NCI-H2196 (cell line): ENCODE measurements at regions not wholly inside any gene's neighbourhood (a gene's known extent, or its start where the extent isn't known, plus 50 kb on each side); places are given as distances from the start of the nearest gene placed in this dataset.
"Not testable (repeated sequence)": the region's sequence is repeated elsewhere in the genome, so short reads cannot be mapped to it uniquely, and the experiment has no call there.

Source experiments
- DNase-seq: peaks from one replicate; lab custom pipeline; 2025; ENCODE audit not compliant: unreplicated experiment; lab: John Stamatoyannopoulos, UW

GRCh38 chr11:79663017-79663416 lies 222.2 kb upstream of the TENM4 start:
- DNase-seq: no peak

GRCh38 chr11:79661373-79661772 lies 220.5 kb upstream of the TENM4 start:
- no peak for DNase-seq

- DNase-seq: no peak
Measured at GRCh38 chr11:79648766-79649520, 208.1 kb upstream of the TENM4 start.

- DNase-seq: no peak
Measured at GRCh38 chr11:79637219-79637618, 196.4 kb upstream of the TENM4 start.

- no peak for DNase-seq
Measured at GRCh38 chr11:79634905-79635304, 194.1 kb upstream of the TENM4 start.

- no peak for DNase-seq
Measured at GRCh38 chr11:79627281-79627680, 186.5 kb upstream of the TENM4 start.

- no peak for DNase-seq
Measured at GRCh38 chr11:79626135-79627075, 185.6 kb upstream of the TENM4 start.

- DNase-seq: no peak
Measured at GRCh38 chr11:79623375-79623774, 182.5 kb upstream of the TENM4 start.

GRCh38 chr11:79617561-79617960 lies 176.7 kb upstream of the TENM4 start:
- no peak for DNase-seq

GRCh38 chr11:79616392-79616851 lies 175.6 kb upstream of the TENM4 start:
- no peak for DNase-seq

- DNase-seq: no peak
Measured at GRCh38 chr11:79615425-79615824, 174.6 kb upstream of the TENM4 start.

GRCh38 chr11:79610678-79611077 lies 169.8 kb upstream of the TENM4 start:
- DNase-seq: no peak

- DNase-seq: no peak
Measured at GRCh38 chr11:79610139-79610538, 169.3 kb upstream of the TENM4 start.

GRCh38 chr11:79609511-79609910 lies 168.7 kb upstream of the TENM4 start:
- DNase-seq: no peak

- DNase-seq: not testable (repeated sequence)
Measured at GRCh38 chr11:79606461-79606860, 165.6 kb upstream of the TENM4 start.

- no peak for DNase-seq
Measured at GRCh38 chr11:79600711-79601110, 159.9 kb upstream of the TENM4 start.

GRCh38 chr11:79594834-79595233 lies 154.0 kb upstream of the TENM4 start:
- DNase-seq: no peak

GRCh38 chr11:79592824-79593223 lies 152.0 kb upstream of the TENM4 start:
- no peak for DNase-seq

- DNase-seq: no peak
Measured at GRCh38 chr11:79592406-79592805, 151.6 kb upstream of the TENM4 start.

GRCh38 chr11:79582434-79582833 lies 141.6 kb upstream of the TENM4 start:
- DNase-seq: no peak

GRCh38 chr11:79579063-79579462 lies 138.2 kb upstream of the TENM4 start:
- DNase-seq: no peak

- DNase-seq: no peak
Measured at GRCh38 chr11:79578116-79578515, 137.3 kb upstream of the TENM4 start.
